Neural progenitor cell (in vitro differentiated cells): ENCODE measurements at regions not wholly inside any gene's neighbourhood (a gene's known extent, or its start where the extent isn't known, plus 50 kb on each side); places are given as distances from the start of the nearest gene placed in this dataset.

Source experiments
- CTCF ChIP-seq: fragments of 200-600 bp; sonication (generic); IDR thresholded peaks from 2 replicates; pipeline ENCODE4 v1.5.1; 2017; ENCODE audit warnings: antibody characterized with exemption, mild to moderate bottlenecking
- EZH2 ChIP-seq: fragments of 200-600 bp; sonication (generic); IDR thresholded peaks from 2 replicates; pipeline ENCODE4 v1.6.1; 2017; ENCODE audit warnings: antibody characterized with exemption, mild to moderate bottlenecking, moderate library complexity
- EZH2phosphoT487 ChIP-seq: fragments of 200-600 bp; sonication (generic); IDR thresholded peaks from 2 replicates; pipeline ENCODE4 v1.6.1; 2017; ENCODE audit warnings: antibody characterized with exemption

- no peak for TF ChIP-seq CTCF
- TF ChIP-seq EZH2: no peak
- no peak for TF ChIP-seq EZH2phosphoT487
Measured at GRCh38 chr2:64924170-64924934, 64.8 kb upstream of the SLC1A4 start.
